Smooth muscle cell (in vitro differentiated cells): ENCODE measurements at regions not wholly inside any gene's neighbourhood (a gene's known extent, or its start where the extent isn't known, plus 50 kb on each side); places are given as distances from the start of the nearest gene placed in this dataset.

ENCODE experiments used
- DNase-seq: peaks from one replicate; lab custom pipeline; 2025; ENCODE audit not compliant: unreplicated experiment; lab: John Stamatoyannopoulos, UW
- H2AFZ ChIP-seq: fragments of 200-600 bp; sonication (generic); 2 replicates; pipeline ENCODE4 v1.6.0; 2016; ENCODE audit warnings: antibody characterized with exemption, low read depth, mild to moderate bottlenecking
- H3F3A ChIP-seq: fragments of 200-600 bp; sonication (generic); 2 replicates; pipeline ENCODE4 v1.6.0; 2017; ENCODE audit warnings: antibody characterized with exemption, low read depth
- H3K27ac ChIP-seq: fragments of 200-600 bp; sonication (generic); 2 replicates; pipeline ENCODE4 v1.5.1; 2016; ENCODE audit warnings: low read depth, mild to moderate bottlenecking
- H3K27me3 ChIP-seq: fragments of 200-600 bp; sonication (generic); 2 replicates; pipeline ENCODE4 v1.6.1; 2016; ENCODE audit warnings: low read depth, mild to moderate bottlenecking
- H3K36me3 ChIP-seq: fragments of 200-600 bp; sonication (generic); 2 replicates; pipeline ENCODE4 v1.5.1; 2016; ENCODE audit warnings: low read depth
- H3K4me1 ChIP-seq: fragments of 200-600 bp; sonication (generic); 2 replicates; pipeline ENCODE4 v1.5.1; 2016; ENCODE audit warnings: low read depth
- H3K4me2 ChIP-seq: fragments of 200-600 bp; sonication (generic); 2 replicates; pipeline ENCODE4 v1.6.0; 2016; ENCODE audit warnings: mild to moderate bottlenecking
- H3K4me3 ChIP-seq: fragments of 200-600 bp; sonication (generic); 2 replicates; pipeline ENCODE4 v1.5.1; 2016; ENCODE audit warnings: mild to moderate bottlenecking
- H3K79me2 ChIP-seq: fragments of 200-600 bp; sonication (generic); 2 replicates; pipeline ENCODE4 v1.6.0; 2016; ENCODE audit warnings: low read depth, mild to moderate bottlenecking
- H3K9ac ChIP-seq: fragments of 200-600 bp; sonication (generic); 2 replicates; pipeline ENCODE4 v1.6.0; 2016; ENCODE audit warnings: low read depth
- H3K9me3 ChIP-seq: fragments of 200-600 bp; sonication (generic); replicated peaks from 2 replicates; pipeline ENCODE4 v1.5.1; 2016; ENCODE audit warnings: low read depth
- H4K20me1 ChIP-seq: fragments of 200-600 bp; sonication (generic); 2 replicates; pipeline ENCODE4 v1.6.0; 2016; ENCODE audit warnings: low read depth
- WGBS: methylation state at CpG from one replicate; pipeline ENCODE4 v1.1.7; 2016; ENCODE audit warnings: low lambda C conversion rate; 5-methylcytosine and 5-hydroxymethylcytosine counted together
- TF ChIP-seq, protein P1 (sequence below): fragments of 200-600 bp; sonication (generic); IDR thresholded peaks from 2 replicates; pipeline ENCODE4 v1.5.1; 2017; ENCODE audit warnings: borderline replicate concordance, mild to moderate bottlenecking, antibody characterized with exemption; ENCODE audit not compliant: insufficient read depth, poor library complexity, severe bottlenecking

DNA sequence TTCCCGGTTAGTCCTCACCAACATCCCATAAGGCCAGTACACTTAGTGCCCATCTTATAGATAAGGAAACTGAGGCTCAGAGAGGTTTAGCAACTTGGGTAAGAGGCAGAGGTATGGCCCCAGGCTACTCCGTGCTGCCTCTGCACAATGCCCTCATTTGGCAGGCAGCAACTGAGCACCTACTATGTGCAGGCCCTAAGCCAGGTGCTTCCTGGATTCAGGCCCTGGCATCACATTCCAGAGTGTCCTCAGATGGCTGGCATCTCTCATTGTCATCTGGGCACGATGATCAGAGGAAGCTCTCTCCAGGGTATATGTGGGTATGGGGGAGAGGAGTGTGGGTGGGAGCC, 53.8 kb upstream of the PSD2 start:
- peaks cover 7% of the 10 kb centered on the region for H3F3A ChIP-seq
- H3K36me3 ChIP-seq: no peaks in the 10 kb centered on the region
- TF ChIP-seq, protein P1, sequence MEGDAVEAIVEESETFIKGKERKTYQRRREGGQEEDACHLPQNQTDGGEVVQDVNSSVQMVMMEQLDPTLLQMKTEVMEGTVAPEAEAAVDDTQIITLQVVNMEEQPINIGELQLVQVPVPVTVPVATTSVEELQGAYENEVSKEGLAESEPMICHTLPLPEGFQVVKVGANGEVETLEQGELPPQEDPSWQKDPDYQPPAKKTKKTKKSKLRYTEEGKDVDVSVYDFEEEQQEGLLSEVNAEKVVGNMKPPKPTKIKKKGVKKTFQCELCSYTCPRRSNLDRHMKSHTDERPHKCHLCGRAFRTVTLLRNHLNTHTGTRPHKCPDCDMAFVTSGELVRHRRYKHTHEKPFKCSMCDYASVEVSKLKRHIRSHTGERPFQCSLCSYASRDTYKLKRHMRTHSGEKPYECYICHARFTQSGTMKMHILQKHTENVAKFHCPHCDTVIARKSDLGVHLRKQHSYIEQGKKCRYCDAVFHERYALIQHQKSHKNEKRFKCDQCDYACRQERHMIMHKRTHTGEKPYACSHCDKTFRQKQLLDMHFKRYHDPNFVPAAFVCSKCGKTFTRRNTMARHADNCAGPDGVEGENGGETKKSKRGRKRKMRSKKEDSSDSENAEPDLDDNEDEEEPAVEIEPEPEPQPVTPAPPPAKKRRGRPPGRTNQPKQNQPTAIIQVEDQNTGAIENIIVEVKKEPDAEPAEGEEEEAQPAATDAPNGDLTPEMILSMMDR: no peak

GRCh38 chr5:139742173-139742903, 53.3 kb upstream of the PSD2 start:
- WGBS: 87% methylated on average over 14 of the region's 14 CpGs
- DNase-seq: no peak
- Histone ChIP-seq H3K9me3 (no peaks in the 10 kb centered on the region), H4K20me1 (no peaks in the 10 kb centered on the region), H3F3A (peaks cover 7% of the 10 kb centered on the region), H3K4me3 (no peak overlapping the region), H3K4me1 (peaks cover 18% of the 10 kb centered on the region), H3K36me3 (no peaks in the 10 kb centered on the region), H3K79me2 (no peaks in the 10 kb centered on the region), H3K27ac (no peak overlapping the region), H3K4me2 (no peak overlapping the region), H3K9ac (no peak overlapping the region), H2AFZ (no peak overlapping the region), H3K27me3 (no peaks in the 10 kb centered on the region)
- TF ChIP-seq, protein P1: no peak

More for the DNA sequence above, 53.8 kb upstream of the PSD2 start:
- Histone ChIP-seq H3K27ac (no peak overlapping the region), H3K9me3 (no peaks in the 10 kb centered on the region), H3K4me3 (no peak overlapping the region), H2AFZ (no peak overlapping the region), H3K4me2 (no peak overlapping the region), H3K27me3 (no peaks in the 10 kb centered on the region), H4K20me1 (no peaks in the 10 kb centered on the region), H3K4me1 (peaks cover 14% of the 10 kb centered on the region), H3K9ac (no peak overlapping the region), H3K79me2 (no peaks in the 10 kb centered on the region)
- WGBS: 89% methylated on average over 3 of the region's 3 CpGs
- DNase-seq: no peak

- no peaks in the 10 kb centered on the region for H3K27me3 ChIP-seq
- H3K9me3 ChIP-seq: no peaks in the 10 kb centered on the region
- 86% methylated on average over 8 of the region's 9 CpGs for WGBS
- no peaks in the 10 kb centered on the region for H3K36me3 ChIP-seq
- H3K79me2 ChIP-seq: no peaks in the 10 kb centered on the region
- no peaks in the 10 kb centered on the region for H4K20me1 ChIP-seq
- peaks cover 7% of the 10 kb centered on the region for H3F3A ChIP-seq
- no peak overlapping the region for H3K27ac ChIP-seq
- no peak overlapping the region for H2AFZ ChIP-seq
- no peak overlapping the region for H3K4me3 ChIP-seq
- no peak for DNase-seq
- H3K4me2 ChIP-seq: no peak overlapping the region
- H3K4me1 ChIP-seq: peaks cover 25% of the 10 kb centered on the region
- no peak overlapping the region for H3K9ac ChIP-seq
- TF ChIP-seq, protein P1: no peak
Observed at GRCh38 chr5:139743001-139743771, 52.4 kb upstream of the PSD2 start.
